NT2/D1 (cell line): ENCODE measurements at regions not wholly inside any gene's neighbourhood (a gene's known extent, or its start where the extent isn't known, plus 50 kb on each side); places are given as distances from the start of the nearest gene placed in this dataset.

ENCODE experiments used
- DNase-seq: peaks from one replicate; pipeline ENCODE4 v3.0.0-alpha.2; 2011; ENCODE audit warnings: low read depth, low spot score
- H3K27me3 ChIP-seq: 2 replicates; pipeline ENCODE4 v1.6.0; 2011; ENCODE audit warnings: mild to moderate bottlenecking; ENCODE audit not compliant: insufficient read length, insufficient read depth
- H3K36me3 ChIP-seq: 2 replicates; pipeline ENCODE4 v1.6.1; 2011; ENCODE audit warnings: mild to moderate bottlenecking, low read length, mixed read lengths; ENCODE audit not compliant: insufficient read depth, insufficient read length
- H3K4me1 ChIP-seq: 2 replicates; pipeline ENCODE4 v1.5.1; 2011; ENCODE audit not compliant: insufficient read depth, insufficient read length
- H3K4me3 ChIP-seq: 2 replicates; pipeline ENCODE4 v1.5.1; 2011; ENCODE audit warnings: low read depth; ENCODE audit not compliant: insufficient read length
- H3K9ac ChIP-seq: 2 replicates; pipeline ENCODE4 v1.6.0; 2011; ENCODE audit warnings: low read depth; ENCODE audit not compliant: insufficient read length
- H3K9me3 ChIP-seq: 2 replicates; pipeline ENCODE4 v1.5.1; 2011; ENCODE audit warnings: mild to moderate bottlenecking, low read length; ENCODE audit not compliant: insufficient read depth
- SUZ12 ChIP-seq: IDR thresholded peaks from 2 replicates; pipeline ENCODE4 v1.6.1; 2011; ENCODE audit not compliant: insufficient read length, insufficient read depth; ENCODE audit errors: extremely low read depth
- YY1 ChIP-seq: IDR thresholded peaks from 2 replicates; pipeline ENCODE4 v1.6.1; 2011; ENCODE audit not compliant: insufficient read length, insufficient read depth
- ZNF274 ChIP-seq: IDR thresholded peaks from 2 replicates; pipeline ENCODE4 v1.6.1; 2011; ENCODE audit warnings: mild to moderate bottlenecking, low read depth, low read length

GRCh38 chr6:134495203-134495889 is 177.4 kb upstream of the SGK1 start:
- no peak for DNase-seq
- Histone ChIP-seq H3K27me3 (no peaks in the 10 kb centered on the region), H3K4me1 (no peaks in the 10 kb centered on the region), H3K36me3 (no peaks in the 10 kb centered on the region), H3K9me3 (peaks cover 8% of the 10 kb centered on the region), H3K9ac (no peak overlapping the region), H3K4me3 (no peak overlapping the region)
- no peak for TF ChIP-seq YY1
- no peak for TF ChIP-seq SUZ12
- no peak for TF ChIP-seq ZNF274

GRCh38 chr6:134493789-134494188 is 175.9 kb upstream of the SGK1 start:
- H3K4me3 ChIP-seq = no peak overlapping the region
- H3K27me3 ChIP-seq = no peaks in the 10 kb centered on the region
- H3K4me1 ChIP-seq = no peaks in the 10 kb centered on the region
- H3K9ac ChIP-seq = no peak overlapping the region
- TF ChIP-seq YY1 (no peak), SUZ12 (no peak), ZNF274 (no peak)
- H3K9me3 ChIP-seq = peaks cover 8% of the 10 kb centered on the region
- H3K36me3 ChIP-seq = no peaks in the 10 kb centered on the region
- DNase-seq = no peak

GRCh38 chr6:134491477-134491876 is 173.6 kb upstream of the SGK1 start:
- no peaks in the 10 kb centered on the region for H3K36me3 ChIP-seq
- TF ChIP-seq ZNF274 (no peak), YY1 (no peak), SUZ12 (no peak)
- peaks cover 8% of the 10 kb centered on the region for H3K9me3 ChIP-seq
- DNase-seq = no peak
- no peak overlapping the region for H3K4me3 ChIP-seq
- no peaks in the 10 kb centered on the region for H3K4me1 ChIP-seq
- no peaks in the 10 kb centered on the region for H3K27me3 ChIP-seq
- H3K9ac ChIP-seq = no peak overlapping the region

- Histone ChIP-seq H3K4me3 (no peak overlapping the region), H3K27me3 (no peaks in the 10 kb centered on the region), H3K9me3 (no peaks in the 10 kb centered on the region), H3K9ac (no peak overlapping the region), H3K4me1 (no peaks in the 10 kb centered on the region), H3K36me3 (no peaks in the 10 kb centered on the region)
- TF ChIP-seq ZNF274 (no peak), YY1 (no peak), SUZ12 (no peak)
- no peak for DNase-seq
Measured at GRCh38 chr6:134482593-134483270, 164.8 kb upstream of the SGK1 start.

- no peak overlapping the region for H3K9ac ChIP-seq
- no peak overlapping the region for H3K4me3 ChIP-seq
- H3K27me3 ChIP-seq = no peaks in the 10 kb centered on the region
- H3K4me1 ChIP-seq = no peaks in the 10 kb centered on the region
- no peaks in the 10 kb centered on the region for H3K36me3 ChIP-seq
- no peak for TF ChIP-seq SUZ12
- no peak for TF ChIP-seq ZNF274
- no peak for TF ChIP-seq YY1
- no peak for DNase-seq
- H3K9me3 ChIP-seq = no peaks in the 10 kb centered on the region
Measured at GRCh38 chr6:134481966-134482365, 164.1 kb upstream of the SGK1 start.

GRCh38 chr6:134480593-134480992 is 162.7 kb upstream of the SGK1 start:
- DNase-seq = no peak
- Histone ChIP-seq H3K36me3 (no peaks in the 10 kb centered on the region), H3K4me3 (no peak overlapping the region), H3K4me1 (no peaks in the 10 kb centered on the region), H3K9ac (no peak overlapping the region), H3K27me3 (no peaks in the 10 kb centered on the region), H3K9me3 (no peaks in the 10 kb centered on the region)
- no peak for TF ChIP-seq ZNF274

- no peak for TF ChIP-seq ZNF274
- no peak for TF ChIP-seq SUZ12
- TF ChIP-seq YY1 = no peak
- no peaks in the 10 kb centered on the region for H3K4me1 ChIP-seq
Measured at GRCh38 chr6:134478764-134479399, 161.0 kb upstream of the SGK1 start.

More at GRCh38 chr6:134478764-134479399, 161.0 kb upstream of the SGK1 start:
- Histone ChIP-seq H3K9ac (no peak overlapping the region), H3K36me3 (no peaks in the 10 kb centered on the region), H3K4me3 (no peak overlapping the region), H3K9me3 (no peaks in the 10 kb centered on the region), H3K27me3 (no peaks in the 10 kb centered on the region)
- DNase-seq = no peak
